Natural killer cell treated with Interleukin-12 subunit alpha and Interleukin-12 subunit beta and Interleukin-15 and Interleukin-18, amount 100 ng/mL, for 72 hours (primary cell): ENCODE measurements at regions not wholly inside any gene's neighbourhood (a gene's known extent, or its start where the extent isn't known, plus 50 kb on each side); places are given as distances from the start of the nearest gene placed in this dataset.

Source experiments
- ATAC-seq, 2 donors: fragments of 150-1000 bp; cut with Tn5 transposase in 1 of 2; sonication (Bioruptor Pico), chemical (Tn5 transposase) in 1 of 2; 2 replicates each; pipeline ENCODE4 v1.10.0; 2021
- DNase-seq: peaks from one replicate; pipeline ENCODE4 v3.0.0; 2022; ENCODE audit warnings: low spot score
- H3K27ac Mint-ChIP-seq, 2 donors: 1 replicate in 1 of 2; 2 replicates in 1 of 2; pipeline ENCODE4 v1.8.0; 2022; ENCODE audit warnings: mixed read lengths in 2 of 2, mild to moderate bottlenecking in 1 of 2, moderate library complexity in 1 of 2
- H3K27me3 Mint-ChIP-seq, 2 donors: 1 replicate in 1 of 2; 2 replicates in 1 of 2; pipeline ENCODE4 v1.8.0; 2022; ENCODE audit warnings: mixed read lengths in 2 of 2
- H3K36me3 Mint-ChIP-seq: one replicate; pipeline ENCODE4 v1.8.0; 2022; ENCODE audit warnings: mixed read lengths
- H3K4me1 Mint-ChIP-seq, 2 donors: 1 replicate in 1 of 2; 2 replicates in 1 of 2; pipeline ENCODE4 v1.8.0; 2022; ENCODE audit warnings: low read depth in 2 of 2, mixed read lengths in 2 of 2, mild to moderate bottlenecking in 1 of 2
- H3K4me3 Mint-ChIP-seq: one replicate; pipeline ENCODE4 v1.8.0; 2022; ENCODE audit warnings: mixed read lengths
- H3K9me3 Mint-ChIP-seq: 2 replicates; pipeline ENCODE4 v1.8.0; 2022; ENCODE audit warnings: mixed read lengths

GRCh38 chr9:12566404-12567090, 126.6 kb upstream of the TYRP1 start:
- Mint-ChIP-seq H3K27me3 (no peaks in the 10 kb centered on the region), H3K4me1 (no peaks in the 10 kb centered on the region), H3K4me3 (no peak overlapping the region), H3K9me3 (peaks cover 13% of the 10 kb centered on the region), H3K36me3 (peaks cover 11% of the 10 kb centered on the region), H3K27ac (no peak overlapping the region)
- no peak for ATAC-seq
- DNase-seq = no peak

DNA sequence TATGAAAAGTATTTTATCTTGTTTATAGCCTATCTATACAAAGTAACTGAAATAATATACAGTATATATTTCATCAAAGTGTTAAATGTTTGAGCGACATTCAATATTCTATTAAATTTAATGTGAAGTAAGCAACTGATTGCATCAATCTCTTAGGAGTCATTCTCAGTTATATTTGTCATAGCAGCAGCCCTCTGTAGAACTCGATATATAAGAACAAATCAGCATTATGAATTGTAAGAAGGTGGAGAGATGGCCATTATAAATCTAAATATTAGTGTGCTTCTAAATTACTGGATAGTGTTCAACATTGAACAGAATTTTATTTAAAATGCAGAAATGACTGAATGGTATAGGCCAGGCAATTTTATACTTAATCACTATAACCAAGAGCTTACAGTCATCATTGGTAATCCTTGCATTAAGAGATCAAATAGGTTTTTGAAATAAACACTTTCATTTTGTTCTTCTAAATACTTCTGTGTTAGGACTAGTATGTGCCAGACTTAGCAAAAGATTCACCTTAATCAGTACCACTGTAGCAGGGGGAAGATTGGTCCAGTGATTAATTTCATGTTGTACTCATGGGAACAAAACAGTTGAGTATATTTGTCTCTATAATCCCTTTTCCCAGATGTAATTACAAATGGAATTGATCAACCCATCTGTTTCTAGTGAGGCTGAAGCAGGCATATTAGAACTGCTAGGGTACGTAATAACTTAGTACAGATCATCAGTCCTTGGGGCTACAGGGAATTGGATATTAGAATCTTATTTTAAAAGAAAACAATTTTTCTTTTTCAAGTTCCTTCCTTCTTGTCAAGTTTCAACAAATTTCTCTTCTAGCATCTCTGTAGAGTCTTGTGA, 108.3 kb upstream of the TYRP1 start:
- no peak overlapping the region for H3K27ac Mint-ChIP-seq
- no peak overlapping the region for H3K4me3 Mint-ChIP-seq
- peaks cover 9% of the 10 kb centered on the region for H3K9me3 Mint-ChIP-seq
- H3K4me1 Mint-ChIP-seq = no peaks in the 10 kb centered on the region
- ATAC-seq (no peak), DNase-seq (no peak)
- H3K36me3 Mint-ChIP-seq = peaks cover 6% of the 10 kb centered on the region
- no peaks in the 10 kb centered on the region for H3K27me3 Mint-ChIP-seq

GRCh38 chr9:12595400-12595799, 97.8 kb upstream of the TYRP1 start:
- H3K4me3 Mint-ChIP-seq = no peak overlapping the region
- no peak overlapping the region for H3K27ac Mint-ChIP-seq
- no peaks in the 10 kb centered on the region for H3K36me3 Mint-ChIP-seq
- ATAC-seq (no peak), DNase-seq (no peak)
- no peaks in the 10 kb centered on the region for H3K4me1 Mint-ChIP-seq
- no peaks in the 10 kb centered on the region for H3K27me3 Mint-ChIP-seq
- H3K9me3 Mint-ChIP-seq = peaks cover 14% of the 10 kb centered on the region

GRCh38 chr9:12604164-12604821, 88.9 kb upstream of the TYRP1 start:
- Mint-ChIP-seq H3K9me3 (peaks cover 3% of the 10 kb centered on the region), H3K4me1 (no peaks in the 10 kb centered on the region), H3K4me3 (no peak overlapping the region), H3K36me3 (no peaks in the 10 kb centered on the region), H3K27me3 (no peaks in the 10 kb centered on the region), H3K27ac (no peak overlapping the region)
- ATAC-seq (no peak), DNase-seq (no peak)

- Mint-ChIP-seq H3K27me3 (no peaks in the 10 kb centered on the region), H3K9me3 (peaks cover 14% of the 10 kb centered on the region), H3K4me3 (no peak overlapping the region), H3K4me1 (no peaks in the 10 kb centered on the region), H3K36me3 (no peaks in the 10 kb centered on the region), H3K27ac (no peak overlapping the region)
- no peak for ATAC-seq
- DNase-seq = no peak
Measured at GRCh38 chr9:12612211-12612770, 80.9 kb upstream of the TYRP1 start.

- no peak for ATAC-seq
- no peak overlapping the region for H3K27ac Mint-ChIP-seq
- H3K27me3 Mint-ChIP-seq = no peaks in the 10 kb centered on the region
- H3K4me1 Mint-ChIP-seq = no peaks in the 10 kb centered on the region
- H3K36me3 Mint-ChIP-seq = no peaks in the 10 kb centered on the region
- H3K9me3 Mint-ChIP-seq = peaks cover 14% of the 10 kb centered on the region
- DNase-seq = no peak
- no peak overlapping the region for H3K4me3 Mint-ChIP-seq
Measured at GRCh38 chr9:12613071-12613470, 80.1 kb upstream of the TYRP1 start.

GRCh38 chr9:12614488-12614887, 78.7 kb upstream of the TYRP1 start:
- H3K27me3 Mint-ChIP-seq = no peaks in the 10 kb centered on the region
- H3K9me3 Mint-ChIP-seq = peaks cover 14% of the 10 kb centered on the region
- no peaks in the 10 kb centered on the region for H3K4me1 Mint-ChIP-seq
- H3K27ac Mint-ChIP-seq = no peak overlapping the region
- ATAC-seq (no peak), DNase-seq (no peak)
- no peaks in the 10 kb centered on the region for H3K36me3 Mint-ChIP-seq
- no peak overlapping the region for H3K4me3 Mint-ChIP-seq

DNA sequence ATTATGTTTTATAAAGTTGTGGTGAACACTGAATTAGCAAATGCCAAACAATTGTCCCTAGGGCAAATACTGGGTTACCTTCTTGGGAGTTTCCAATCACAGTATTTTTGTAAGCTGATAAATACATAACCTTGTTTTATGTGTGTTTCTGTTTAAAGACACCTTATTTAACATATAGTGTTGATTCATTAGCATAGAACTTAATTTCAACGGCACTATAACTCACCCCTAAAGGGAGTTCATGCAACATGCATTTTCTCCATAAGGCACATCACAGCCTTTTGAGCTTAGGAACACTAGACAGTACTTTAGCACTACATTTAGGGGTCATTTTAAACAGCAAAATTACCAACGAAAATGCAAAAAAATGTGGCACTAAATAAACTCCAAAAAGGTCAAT, 74.2 kb upstream of the TYRP1 start:
- DNase-seq = no peak
- H3K27ac Mint-ChIP-seq = no peak overlapping the region
- H3K4me3 Mint-ChIP-seq = no peak overlapping the region
- no peaks in the 10 kb centered on the region for H3K27me3 Mint-ChIP-seq
- H3K36me3 Mint-ChIP-seq = no peaks in the 10 kb centered on the region
- no peak for ATAC-seq
- no peaks in the 10 kb centered on the region for H3K4me1 Mint-ChIP-seq
- peaks cover 8% of the 10 kb centered on the region for H3K9me3 Mint-ChIP-seq

- Mint-ChIP-seq H3K9me3 (peaks cover 11% of the 10 kb centered on the region), H3K27ac (no peak overlapping the region), H3K27me3 (no peaks in the 10 kb centered on the region), H3K4me3 (no peak overlapping the region), H3K36me3 (peaks cover 5% of the 10 kb centered on the region), H3K4me1 (no peaks in the 10 kb centered on the region)
- DNase-seq (no peak), ATAC-seq (no peak)
Measured at GRCh38 chr9:12625844-12626243, 67.3 kb upstream of the TYRP1 start.

GRCh38 chr9:12627096-12627495, 66.1 kb upstream of the TYRP1 start:
- H3K4me1 Mint-ChIP-seq = no peaks in the 10 kb centered on the region
- H3K4me3 Mint-ChIP-seq = no peak overlapping the region
- ATAC-seq (no peak), DNase-seq (no peak)
- H3K36me3 Mint-ChIP-seq = peaks cover 5% of the 10 kb centered on the region
- H3K27me3 Mint-ChIP-seq = no peaks in the 10 kb centered on the region
- H3K9me3 Mint-ChIP-seq = peaks cover 14% of the 10 kb centered on the region
- no peak overlapping the region for H3K27ac Mint-ChIP-seq

DNA sequence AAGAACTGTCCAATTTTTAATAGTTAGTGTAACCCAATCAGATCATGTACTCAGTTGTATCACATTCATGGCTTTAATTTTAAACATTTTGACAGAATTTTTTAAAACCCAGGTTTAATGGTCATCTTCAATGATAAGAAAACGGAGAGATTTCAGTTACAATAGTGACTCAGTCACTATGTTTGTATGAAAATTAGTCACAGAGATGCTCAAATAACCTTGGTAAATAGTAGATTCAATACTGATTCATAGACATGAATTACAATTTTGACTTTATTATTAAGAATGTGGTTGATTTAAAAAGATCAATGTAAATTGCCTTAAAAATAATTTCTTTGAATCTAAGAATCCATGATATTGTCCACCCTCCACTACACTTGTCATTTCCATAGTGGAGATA, 64.6 kb upstream of the TYRP1 start:
- no peaks in the 10 kb centered on the region for H3K4me1 Mint-ChIP-seq
- no peak overlapping the region for H3K27ac Mint-ChIP-seq
- ATAC-seq = no peak

DNA sequence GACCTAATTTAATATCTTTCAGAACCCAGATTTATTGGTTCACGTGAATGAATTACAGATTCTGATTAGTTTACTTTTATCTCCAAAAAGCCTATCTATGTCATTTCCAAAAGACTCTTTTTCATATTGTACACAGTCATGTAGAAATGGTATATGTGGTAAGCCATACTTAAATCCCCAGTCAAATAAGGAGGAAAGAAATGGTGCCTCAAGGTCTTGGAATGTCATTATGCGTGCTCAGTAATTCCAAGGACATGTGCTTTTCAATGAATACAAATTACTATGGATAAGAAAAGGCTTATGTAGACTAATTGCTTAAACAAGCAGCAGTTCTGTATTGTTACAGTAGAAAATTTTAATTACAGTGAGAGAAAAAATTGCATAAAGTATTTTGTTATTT, 64.1 kb upstream of the TYRP1 start:
- DNase-seq (no peak), ATAC-seq (no peak)
- no peaks in the 10 kb centered on the region for H3K27me3 Mint-ChIP-seq
- H3K27ac Mint-ChIP-seq = no peak overlapping the region
- H3K4me3 Mint-ChIP-seq = no peak overlapping the region
- H3K4me1 Mint-ChIP-seq = no peaks in the 10 kb centered on the region
- H3K9me3 Mint-ChIP-seq = peaks cover 14% of the 10 kb centered on the region
- H3K36me3 Mint-ChIP-seq = peaks cover 5% of the 10 kb centered on the region

More for the DNA sequence above, 64.6 kb upstream of the TYRP1 start:
- Mint-ChIP-seq H3K4me3 (no peak overlapping the region), H3K9me3 (peaks cover 14% of the 10 kb centered on the region), H3K27me3 (no peaks in the 10 kb centered on the region), H3K36me3 (peaks cover 5% of the 10 kb centered on the region)
- DNase-seq = no peak

DNA sequence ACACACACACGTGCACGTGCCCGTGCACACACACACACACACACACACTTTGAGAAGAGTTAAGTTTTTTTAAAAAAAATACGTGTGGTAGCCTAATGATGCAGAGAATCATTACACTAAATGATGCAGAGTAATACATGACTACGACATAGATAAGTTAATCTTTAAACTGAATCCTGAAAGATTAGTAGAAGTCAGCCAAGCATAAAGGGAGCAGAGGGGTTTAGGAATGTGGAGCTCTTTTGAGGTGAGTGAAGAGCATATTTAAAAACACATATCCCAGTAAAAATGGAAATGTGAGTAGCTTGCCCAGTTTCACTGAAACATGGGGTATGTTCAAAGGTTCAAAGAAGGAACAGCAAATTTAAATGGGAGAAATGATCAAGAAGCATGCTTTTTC, 61.3 kb upstream of the TYRP1 start:
- peaks cover 21% of the 10 kb centered on the region for H3K9me3 Mint-ChIP-seq
- H3K36me3 Mint-ChIP-seq = peaks cover 10% of the 10 kb centered on the region
- no peaks in the 10 kb centered on the region for H3K27me3 Mint-ChIP-seq
- ATAC-seq (no peak), DNase-seq (no peak)
- no peaks in the 10 kb centered on the region for H3K4me1 Mint-ChIP-seq
- no peak overlapping the region for H3K4me3 Mint-ChIP-seq
- H3K27ac Mint-ChIP-seq = no peak overlapping the region
